Keratinocyte (primary cell): ENCODE measurements at regions not wholly inside any gene's neighbourhood (a gene's known extent, or its start where the extent isn't known, plus 50 kb on each side); places are given as distances from the start of the nearest gene placed in this dataset.

Experiments used
- DNase-seq: peaks from one replicate; pipeline ENCODE4 v3.0.0-alpha.2; 2011; ENCODE audit warnings: low read depth, missing footprints, low spot score
- FAIRE-seq: peaks from 2 replicates; lab custom pipeline; 2011; peaks lifted over from hg19 to GRCh38; lab: Jason Lieb, UNC
- H2AFZ ChIP-seq: 2 replicates; pipeline ENCODE4 v1.6.0; 2012; ENCODE audit warnings: low read length, control low read depth, inconsistent platforms; ENCODE audit not compliant: control insufficient read depth
- H3K27ac ChIP-seq: 2 replicates; pipeline ENCODE4 v1.5.1; 2011; ENCODE audit warnings: low read length; ENCODE audit not compliant: control insufficient read depth, insufficient read depth
- H3K27me3 ChIP-seq: 3 replicates; pipeline ENCODE4 v1.6.0; 2011; ENCODE audit warnings: low read length; ENCODE audit not compliant: control insufficient read depth, insufficient read depth; ENCODE audit errors: extremely low read depth
- H3K36me3 ChIP-seq, 2 experiments: 2 replicates in 1 of 2; 3 replicates in 1 of 2; pipeline ENCODE4 v1.5.1; 2011; ENCODE audit warnings: low read length in 2 of 2, mild to moderate bottlenecking in 1 of 2; ENCODE audit not compliant: control insufficient read depth in 2 of 2, insufficient read depth in 2 of 2; ENCODE audit errors: extremely low read depth in 1 of 2
- H3K4me1 ChIP-seq: 3 replicates; pipeline ENCODE4 v1.5.1; 2011; ENCODE audit warnings: low read length; ENCODE audit not compliant: control insufficient read depth, insufficient read depth; ENCODE audit errors: extremely low read depth
- H3K4me2 ChIP-seq: 3 replicates; pipeline ENCODE4 v1.6.0; 2011; ENCODE audit warnings: low read depth, low read length; ENCODE audit not compliant: control insufficient read depth, insufficient read depth; ENCODE audit errors: extremely low read depth
- H3K4me3 ChIP-seq, 3 experiments: fragments of 200-600 bp in 1 of 3; sonication (generic) in 1 of 3; 2 replicates in 2 of 3; 3 replicates in 1 of 3; pipeline ENCODE4 v1.5.1; 2011 to 2016; ENCODE audit warnings: low read length in 3 of 3, mild to moderate bottlenecking in 3 of 3, control low read depth in 2 of 3, inconsistent platforms in 1 of 3, low read depth in 1 of 3, mixed read lengths in 1 of 3, mixed run types in 1 of 3, moderate library complexity in 1 of 3; ENCODE audit not compliant: control insufficient read depth in 2 of 3, insufficient read depth in 2 of 3; ENCODE audit errors: extremely low read depth in 1 of 3
- H3K79me2 ChIP-seq: 2 replicates; pipeline ENCODE4 v1.6.0; 2012; ENCODE audit warnings: low read length; ENCODE audit not compliant: control insufficient read depth, insufficient read depth
- H3K9ac ChIP-seq: 3 replicates; pipeline ENCODE4 v1.6.0; 2011; ENCODE audit warnings: low read length; ENCODE audit not compliant: control insufficient read depth, insufficient read depth; ENCODE audit errors: extremely low read depth
- H3K9me1 ChIP-seq: 3 replicates; pipeline ENCODE4 v1.6.0; 2011; ENCODE audit warnings: low read length; ENCODE audit not compliant: control insufficient read depth, insufficient read depth; ENCODE audit errors: extremely low read depth
- H3K9me3 ChIP-seq: 2 replicates; pipeline ENCODE4 v1.5.1; 2012; ENCODE audit warnings: low read depth, low read length; ENCODE audit not compliant: control insufficient read depth
- H4K20me1 ChIP-seq: 3 replicates; pipeline ENCODE4 v1.6.0; 2011; ENCODE audit warnings: low read length; ENCODE audit not compliant: control insufficient read depth, insufficient read depth; ENCODE audit errors: extremely low read depth
- CTCF ChIP-seq, 3 experiments: IDR thresholded peaks in 1 of 3; conservative IDR thresholded peaks in 1 of 3; optimal IDR thresholded peaks in 1 of 3; 2 replicates in 2 of 3; 3 replicates in 1 of 3; pipeline versions ENCODE3 to v1.5.1; 2011; ENCODE audit warnings: low read length in 3 of 3, mild to moderate bottlenecking in 3 of 3, moderate library complexity in 2 of 3, control low read depth in 1 of 3, inconsistent platforms in 1 of 3; ENCODE audit not compliant: insufficient read depth in 2 of 3; ENCODE audit errors: extremely low read depth in 1 of 3
- EZH2 ChIP-seq: IDR thresholded peaks from one replicate; pipeline ENCODE4 v1.6.1; 2012; ENCODE audit warnings: inconsistent platforms, mild to moderate bottlenecking, low read length, moderate library complexity
- dilution Hi-C: fragments of 300-500 bp; cut with MboI; formaldehyde crosslinking; loops from one replicate; pipeline ENCODE4 v1.7.0; 2020; ENCODE audit warnings: low sequenced_read_pairs; ENCODE audit not compliant: extremely low pct_ligation_motif_present

- Histone ChIP-seq H3K4me3 (no peak overlapping the region), H3K9me3 (no peaks in the 10 kb centered on the region), H3K4me1 (no peaks in the 10 kb centered on the region), H4K20me1 (no peaks in the 10 kb centered on the region), H3K27ac (no peak overlapping the region), H3K79me2 (no peaks in the 10 kb centered on the region), H3K36me3 (no peaks in the 10 kb centered on the region), H3K9me1 (no peaks in the 10 kb centered on the region), H3K9ac (no peak overlapping the region), H3K27me3 (no peaks in the 10 kb centered on the region), H3K4me2 (no peak overlapping the region), H2AFZ (no peak overlapping the region)
- no peak for TF ChIP-seq EZH2
- dilution Hi-C loops, result no loop called here
- FAIRE-seq, result no peak
- DNase-seq, result no peak
These were observed 330.2 kb upstream of the NREP start for GRCh38 chr5:112087222-112087621.

GRCh38 chr5:112086740-112087139, 329.7 kb upstream of the NREP start:
- no peak for FAIRE-seq
- no peak overlapping the region for H3K4me2 ChIP-seq
- H2AFZ ChIP-seq, result no peak overlapping the region
- no peak for DNase-seq
- dilution Hi-C loops, result no loop called here
- no peaks in the 10 kb centered on the region for H3K36me3 ChIP-seq
- H4K20me1 ChIP-seq, result no peaks in the 10 kb centered on the region
- no peaks in the 10 kb centered on the region for H3K9me1 ChIP-seq
- no peak overlapping the region for H3K27ac ChIP-seq
- no peaks in the 10 kb centered on the region for H3K79me2 ChIP-seq
- H3K4me3 ChIP-seq, result no peak overlapping the region
- no peak overlapping the region for H3K9ac ChIP-seq
- no peaks in the 10 kb centered on the region for H3K27me3 ChIP-seq
- H3K9me3 ChIP-seq, result no peaks in the 10 kb centered on the region
- H3K4me1 ChIP-seq, result no peaks in the 10 kb centered on the region
- TF ChIP-seq EZH2 (no peak), CTCF (optimal IDR thresholded peaks at IDR 0.05 in 1 of 3, IDR thresholded peaks at IDR 0.05 in 1 of 3, conservative IDR thresholded peaks at IDR 0.05 in 1 of 3; ENCODE audit: extremely low read depth in 1 of 3, insufficient read depth in 2 of 3, low read length in 3 of 3) (no peak)

- dilution Hi-C loops, result no loop called here
These were observed 327.2 kb upstream of the NREP start for GRCh38 chr5:112084149-112084548.

More at GRCh38 chr5:112084149-112084548, 327.2 kb upstream of the NREP start:
- H3K4me1 ChIP-seq, result no peaks in the 10 kb centered on the region
- no peak overlapping the region for H3K4me3 ChIP-seq
- H3K27me3 ChIP-seq, result no peaks in the 10 kb centered on the region
- H3K9me3 ChIP-seq, result no peaks in the 10 kb centered on the region
- no peak overlapping the region for H2AFZ ChIP-seq
- DNase-seq (no peak), FAIRE-seq (no peak)
- no peak overlapping the region for H3K9ac ChIP-seq
- H3K36me3 ChIP-seq, result no peaks in the 10 kb centered on the region
- TF ChIP-seq EZH2, result no peak
- TF ChIP-seq CTCF (optimal IDR thresholded peaks at IDR 0.05 in 1 of 3, IDR thresholded peaks at IDR 0.05 in 1 of 3, conservative IDR thresholded peaks at IDR 0.05 in 1 of 3; ENCODE audit: extremely low read depth in 1 of 3, insufficient read depth in 2 of 3, low read length in 3 of 3), result no peak
- H4K20me1 ChIP-seq, result no peaks in the 10 kb centered on the region
- H3K4me2 ChIP-seq, result no peak overlapping the region
- H3K27ac ChIP-seq, result no peak overlapping the region
- H3K79me2 ChIP-seq, result no peaks in the 10 kb centered on the region
- H3K9me1 ChIP-seq, result no peaks in the 10 kb centered on the region
